ENCODE measurements at regions not wholly inside any gene's neighbourhood (a gene's known extent, or its start where the extent isn't known, plus 50 kb on each side); places are given as distances from the start of the nearest gene placed in this dataset.

- no peak for TF ChIP-seq ZNF747 (CRISPR knock-in tag; IDR thresholded peaks at IDR 0.05; ENCODE audit: borderline replicate concordance)
- TF ChIP-seq GTF2F1 (IDR thresholded peaks at IDR 0.05; ENCODE audit: low read length): no peak
- no peak for TF ChIP-seq EZH2 (conservative IDR thresholded peaks at IDR 0.05; ENCODE audit: low read depth, low read length)
Observed at GRCh38 chrX:40316502-40316901, 218.7 kb upstream of the BCOR start.

Measured in HepG2 (cell line).